ENCODE measurements at regions not wholly inside any gene's neighbourhood (a gene's known extent, or its start where the extent isn't known, plus 50 kb on each side); places are given as distances from the start of the nearest gene placed in this dataset.

- TF ChIP-seq, protein P1, sequence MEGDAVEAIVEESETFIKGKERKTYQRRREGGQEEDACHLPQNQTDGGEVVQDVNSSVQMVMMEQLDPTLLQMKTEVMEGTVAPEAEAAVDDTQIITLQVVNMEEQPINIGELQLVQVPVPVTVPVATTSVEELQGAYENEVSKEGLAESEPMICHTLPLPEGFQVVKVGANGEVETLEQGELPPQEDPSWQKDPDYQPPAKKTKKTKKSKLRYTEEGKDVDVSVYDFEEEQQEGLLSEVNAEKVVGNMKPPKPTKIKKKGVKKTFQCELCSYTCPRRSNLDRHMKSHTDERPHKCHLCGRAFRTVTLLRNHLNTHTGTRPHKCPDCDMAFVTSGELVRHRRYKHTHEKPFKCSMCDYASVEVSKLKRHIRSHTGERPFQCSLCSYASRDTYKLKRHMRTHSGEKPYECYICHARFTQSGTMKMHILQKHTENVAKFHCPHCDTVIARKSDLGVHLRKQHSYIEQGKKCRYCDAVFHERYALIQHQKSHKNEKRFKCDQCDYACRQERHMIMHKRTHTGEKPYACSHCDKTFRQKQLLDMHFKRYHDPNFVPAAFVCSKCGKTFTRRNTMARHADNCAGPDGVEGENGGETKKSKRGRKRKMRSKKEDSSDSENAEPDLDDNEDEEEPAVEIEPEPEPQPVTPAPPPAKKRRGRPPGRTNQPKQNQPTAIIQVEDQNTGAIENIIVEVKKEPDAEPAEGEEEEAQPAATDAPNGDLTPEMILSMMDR (conservative IDR thresholded peaks at IDR 0.05; ENCODE audit: low read length), result no peak
- no peak for TF ChIP-seq EZH2phosphoT487 (IDR thresholded peaks at IDR 0.05; ENCODE audit: borderline replicate concordance)
Measured at GRCh38 chr5:56402266-56403220, 169.4 kb upstream of the ANKRD55 start.

Data from Loucy (cell line).